Retinal pigment epithelial cell (primary cell): ENCODE measurements at regions not wholly inside any gene's neighbourhood (a gene's known extent, or its start where the extent isn't known, plus 50 kb on each side); places are given as distances from the start of the nearest gene placed in this dataset.

Experiments
- DNase-seq: peaks from one replicate; pipeline ENCODE4 v3.0.0-alpha.2; 2010; ENCODE audit warnings: low read depth
- H3K4me3 ChIP-seq: 2 replicates; pipeline ENCODE4 v1.5.1; 2011; ENCODE audit warnings: mild to moderate bottlenecking, low read length, control low read depth, moderate library complexity
- CTCF ChIP-seq: conservative IDR thresholded peaks from 2 replicates; pipeline ENCODE4 v1.5.1; 2011; ENCODE audit warnings: low read depth, low read length, control low read depth, inconsistent platforms

- no peak for TF ChIP-seq CTCF
- H3K4me3 ChIP-seq: no peak overlapping the region
- no peak for DNase-seq
Observed at GRCh38 chr9:80878556-80878955, 810.8 kb downstream of the TLE1 start.

- no peak overlapping the region for H3K4me3 ChIP-seq
- TF ChIP-seq CTCF: no peak
- DNase-seq: no peak
Observed at GRCh38 chr9:80875947-80876346, 813.4 kb downstream of the TLE1 start.

GRCh38 chr9:80874276-80874675 lies 815.1 kb downstream of the TLE1 start:
- TF ChIP-seq CTCF: no peak
- DNase-seq: no peak
- no peak overlapping the region for H3K4me3 ChIP-seq

GRCh38 chr9:80873861-80874260 lies 815.5 kb downstream of the TLE1 start:
- TF ChIP-seq CTCF: no peak
- H3K4me3 ChIP-seq: no peak overlapping the region
- no peak for DNase-seq

- TF ChIP-seq CTCF: no peak
- no peak overlapping the region for H3K4me3 ChIP-seq
- DNase-seq: no peak
Observed at GRCh38 chr9:80871596-80871995, 817.8 kb downstream of the TLE1 start.

- peak; percentile 23 for DNase-seq
- no peak overlapping the region for H3K4me3 ChIP-seq
- no peak for TF ChIP-seq CTCF
Observed at GRCh38 chr9:80867731-80868130, 821.6 kb downstream of the TLE1 start.

- DNase-seq: no peak
- no peak for TF ChIP-seq CTCF
- no peak overlapping the region for H3K4me3 ChIP-seq
Observed at GRCh38 chr9:80866576-80867227, 822.6 kb downstream of the TLE1 start.
